IPS DF 19.7 (cell line): ENCODE measurements at regions not wholly inside any gene's neighbourhood (a gene's known extent, or its start where the extent isn't known, plus 50 kb on each side); places are given as distances from the start of the nearest gene placed in this dataset.
A peak's percentile ranks its signal among the peaks of the same experiment; 100 is the strongest.

Experiments used
- DNase-seq: peaks from one replicate; pipeline ENCODE4 v3.0.0-alpha.2; 2013; ENCODE audit warnings: low read depth, low spot score

GRCh38 chr18:27695503-27695902 is 481.4 kb downstream of the CDH2 start:
- no peak for DNase-seq

GRCh38 chr18:27695052-27695451 is 481.9 kb downstream of the CDH2 start:
- DNase-seq, result no peak

GRCh38 chr18:27688581-27688980 is 488.3 kb downstream of the CDH2 start:
- no peak for DNase-seq

GRCh38 chr18:27687351-27687979 is 489.5 kb downstream of the CDH2 start:
- DNase-seq, result no peak

GRCh38 chr18:27685807-27686412 is 491.0 kb downstream of the CDH2 start:
- no peak for DNase-seq

- DNase-seq, result no peak
Observed at GRCh38 chr18:27685091-27685490, 491.8 kb downstream of the CDH2 start.

GRCh38 chr18:27674411-27674810 is 489.3 kb upstream of the CHST9 start:
- DNase-seq, result no peak

- DNase-seq, result no peak
Observed at GRCh38 chr18:27673861-27674260, 488.8 kb upstream of the CHST9 start.

GRCh38 chr18:27668158-27668557 is 483.1 kb upstream of the CHST9 start:
- DNase-seq, result no peak

GRCh38 chr18:27667064-27667463 is 482.0 kb upstream of the CHST9 start:
- DNase-seq, result no peak

GRCh38 chr18:27666016-27666415 is 480.9 kb upstream of the CHST9 start:
- no peak for DNase-seq

GRCh38 chr18:27665264-27665799 is 480.2 kb upstream of the CHST9 start:
- peak; percentile 42 for DNase-seq

- no peak for DNase-seq
Observed at GRCh38 chr18:27662949-27663348, 477.8 kb upstream of the CHST9 start.

- DNase-seq, result no peak
Observed at GRCh38 chr18:27662537-27662936, 477.4 kb upstream of the CHST9 start.

GRCh38 chr18:27661320-27662018 is 476.4 kb upstream of the CHST9 start:
- DNase-seq, result no peak

GRCh38 chr18:27656905-27657304 is 471.8 kb upstream of the CHST9 start:
- no peak for DNase-seq

GRCh38 chr18:27656167-27656778 is 471.2 kb upstream of the CHST9 start:
- no peak for DNase-seq

GRCh38 chr18:27653247-27653646 is 468.1 kb upstream of the CHST9 start:
- no peak for DNase-seq

GRCh38 chr18:27652480-27653121 is 467.5 kb upstream of the CHST9 start:
- no peak for DNase-seq

GRCh38 chr18:27649621-27650020 is 464.5 kb upstream of the CHST9 start:
- DNase-seq, result no peak

- no peak for DNase-seq
Observed at GRCh38 chr18:27645929-27646328, 460.8 kb upstream of the CHST9 start.

GRCh38 chr18:27636576-27637085 is 451.5 kb upstream of the CHST9 start:
- no peak for DNase-seq
